ENCODE measurements at regions not wholly inside any gene's neighbourhood (a gene's known extent, or its start where the extent isn't known, plus 50 kb on each side); places are given as distances from the start of the nearest gene placed in this dataset.

GRCh38 chr14:84767434-84767833, 762.5 kb upstream of the FLRT2 start:
- TF ChIP-seq FOXK2 (IDR thresholded peaks at IDR 0.05) (no peak), SP1 (IDR thresholded peaks at IDR 0.05) (no peak), ELF4 (IDR thresholded peaks at IDR 0.05) (no peak), ZNF384 (IDR thresholded peaks at IDR 0.05) (no peak), SUZ12 (IDR thresholded peaks at IDR 0.05) (no peak), FOXM1 (IDR thresholded peaks at IDR 0.05; ENCODE audit: borderline replicate concordance) (no peak), L3MBTL2 (conservative IDR thresholded peaks at IDR 0.05) (no peak), CTBP1 (IDR thresholded peaks at IDR 0.05; ENCODE audit: borderline replicate concordance) (no peak), FOXA1 (IDR thresholded peaks at IDR 0.05) (no peak), ARNT (IDR thresholded peaks at IDR 0.05) (no peak), NFRKB (IDR thresholded peaks at IDR 0.05) (no peak), TARDBP (IDR thresholded peaks at IDR 0.05) (no peak)
- TF ChIP-seq, protein P1, sequence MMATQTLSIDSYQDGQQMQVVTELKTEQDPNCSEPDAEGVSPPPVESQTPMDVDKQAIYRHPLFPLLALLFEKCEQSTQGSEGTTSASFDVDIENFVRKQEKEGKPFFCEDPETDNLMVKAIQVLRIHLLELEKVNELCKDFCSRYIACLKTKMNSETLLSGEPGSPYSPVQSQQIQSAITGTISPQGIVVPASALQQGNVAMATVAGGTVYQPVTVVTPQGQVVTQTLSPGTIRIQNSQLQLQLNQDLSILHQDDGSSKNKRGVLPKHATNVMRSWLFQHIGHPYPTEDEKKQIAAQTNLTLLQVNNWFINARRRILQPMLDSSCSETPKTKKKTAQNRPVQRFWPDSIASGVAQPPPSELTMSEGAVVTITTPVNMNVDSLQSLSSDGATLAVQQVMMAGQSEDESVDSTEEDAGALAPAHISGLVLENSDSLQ (IDR thresholded peaks at IDR 0.05), result no peak
